Adrenal gland (tissue), 9 donors: ENCODE measurements at regions not wholly inside any gene's neighbourhood (a gene's known extent, or its start where the extent isn't known, plus 50 kb on each side); places are given as distances from the start of the nearest gene placed in this dataset.

Experiments used
- DNase-seq, 7 donors: peaks; one replicate each; pipeline ENCODE4 v3.0.0-alpha.2; 2019 to 2020
- H3K27ac ChIP-seq, 5 donors: fragments of 200-600 bp; sonication (generic) in 4 of 5; 1 replicate in 3 of 5; 2 replicates in 2 of 5; pipeline versions ENCODE4 v1.5.1 to v1.8.0; 2016 to 2020; ENCODE audit warnings: mild to moderate bottlenecking in 1 of 5
- H3K27me3 ChIP-seq: fragments of 200-600 bp; 2 replicates; pipeline ENCODE4 v1.8.0; 2021
- H3K36me3 ChIP-seq, 2 donors: fragments of 200-600 bp; replicated peaks in 1 of 2; 1 replicate in 1 of 2; 2 replicates in 1 of 2; pipeline versions ENCODE4 v1.5.1 to v1.8.0; 2018 to 2022
- H3K4me1 ChIP-seq, 2 donors: fragments of 200-600 bp; replicated peaks in 1 of 2; 1 replicate in 1 of 2; 2 replicates in 1 of 2; pipeline versions ENCODE4 v1.5.1 to v1.8.0; 2018 to 2021
- H3K4me3 ChIP-seq, 4 donors: fragments of 200-600 bp; sonication (generic) in 3 of 4; one replicate each; pipeline ENCODE4 v1.5.1; 2016 to 2018
- H3K9me3 ChIP-seq, 3 donors: fragments of 200-600 bp; sonication (generic) in 1 of 3; replicated peaks in 1 of 3; 1 replicate in 2 of 3; 2 replicates in 1 of 3; pipeline versions ENCODE4 v1.5.1 to v1.8.0; 2016 to 2021
- POLR2A ChIP-seq, 2 donors: fragments of 450-650 bp; IDR thresholded peaks; one replicate each; pipeline ENCODE4 v1.6.1; 2017; ENCODE audit warnings: antibody characterized with exemption in 2 of 2, mild to moderate bottlenecking in 2 of 2, moderate library complexity in 1 of 2
- WGBS, 4 donors: extraction: QIAGEN DNeasy Blood & Tissue Kit in 2 of 4; methylation state at CpG; one replicate each; pipeline versions ENCODE4 v1.1.5 to v1.1.7; 2013 to 2017; 5-methylcytosine and 5-hydroxymethylcytosine counted together
- intact Hi-C, 2 donors: fragments of 100-400 bp; cut with DNase I; formaldehyde crosslinking; loops; one replicate each; pipeline versions ENCODE4 v1.14.1 to v1.15.0; 2022 to 2023
- TF ChIP-seq, protein P1 (sequence below), 6 experiments: fragments of 450-650 bp in 4 of 6; fragments of 200-600 bp in 2 of 6; sonication (generic) in 1 of 6; IDR thresholded peaks; 1 replicate in 5 of 6; 2 replicates in 1 of 6; pipeline versions ENCODE4 v1.5.1 to v1.8.0; 2016 to 2021; ENCODE audit warnings: antibody characterized with exemption in 6 of 6, mild to moderate bottlenecking in 2 of 6, moderate library complexity in 1 of 6
- donor health status: healthy with polysubstance abuse.
- donor health status: Bipolar disorder and iron deficiency.
- donor health status: DM: yes; HTN: yes; CAD: no.
- donor health status: DM: no; HTN: no; CAD: no.
- donor health status: DM: no; HTN: no; CAD: no.

DNA sequence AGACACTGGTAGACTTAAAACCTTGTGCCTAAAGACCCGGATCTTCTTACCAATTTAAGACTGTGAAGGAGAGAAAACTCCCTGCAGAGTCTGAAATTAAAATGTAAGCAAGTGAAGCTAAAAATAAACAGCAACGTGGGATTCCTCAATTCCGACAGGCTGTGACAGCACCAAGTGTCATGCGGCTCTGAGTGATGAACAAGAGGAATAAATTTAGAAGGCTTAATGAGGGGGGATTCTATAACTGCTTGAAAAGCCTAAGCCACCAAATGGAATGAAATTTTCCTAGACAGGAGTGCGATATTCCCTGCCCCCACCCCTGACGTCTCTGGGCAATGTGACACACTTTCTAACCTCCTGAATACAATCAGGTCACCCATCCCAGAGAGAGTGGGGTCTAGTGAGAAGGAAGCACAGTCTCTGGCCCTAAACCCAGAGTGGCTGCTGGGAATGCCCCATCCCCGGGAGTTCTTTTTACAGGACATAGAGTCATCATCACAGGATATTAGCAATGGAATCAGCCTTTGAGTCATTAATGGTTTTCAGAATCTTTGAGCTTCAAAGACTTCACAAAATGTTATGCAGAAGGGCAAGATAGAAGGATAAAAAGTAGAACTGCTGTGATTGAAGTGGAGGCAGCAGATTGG, 114.3 kb downstream of the EDEM1 start:
- no peak overlapping the region for H3K27ac ChIP-seq
- no peaks in the 10 kb centered on the region for H3K4me1 ChIP-seq
- no peaks in the 10 kb centered on the region for H3K9me3 ChIP-seq
- DNase-seq, result no peak
- H3K4me3 ChIP-seq, result no peak overlapping the region
- no peak for TF ChIP-seq POLR2A (IDR thresholded peaks at IDR 0.05)
- TF ChIP-seq, protein P1, sequence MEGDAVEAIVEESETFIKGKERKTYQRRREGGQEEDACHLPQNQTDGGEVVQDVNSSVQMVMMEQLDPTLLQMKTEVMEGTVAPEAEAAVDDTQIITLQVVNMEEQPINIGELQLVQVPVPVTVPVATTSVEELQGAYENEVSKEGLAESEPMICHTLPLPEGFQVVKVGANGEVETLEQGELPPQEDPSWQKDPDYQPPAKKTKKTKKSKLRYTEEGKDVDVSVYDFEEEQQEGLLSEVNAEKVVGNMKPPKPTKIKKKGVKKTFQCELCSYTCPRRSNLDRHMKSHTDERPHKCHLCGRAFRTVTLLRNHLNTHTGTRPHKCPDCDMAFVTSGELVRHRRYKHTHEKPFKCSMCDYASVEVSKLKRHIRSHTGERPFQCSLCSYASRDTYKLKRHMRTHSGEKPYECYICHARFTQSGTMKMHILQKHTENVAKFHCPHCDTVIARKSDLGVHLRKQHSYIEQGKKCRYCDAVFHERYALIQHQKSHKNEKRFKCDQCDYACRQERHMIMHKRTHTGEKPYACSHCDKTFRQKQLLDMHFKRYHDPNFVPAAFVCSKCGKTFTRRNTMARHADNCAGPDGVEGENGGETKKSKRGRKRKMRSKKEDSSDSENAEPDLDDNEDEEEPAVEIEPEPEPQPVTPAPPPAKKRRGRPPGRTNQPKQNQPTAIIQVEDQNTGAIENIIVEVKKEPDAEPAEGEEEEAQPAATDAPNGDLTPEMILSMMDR (IDR thresholded peaks at IDR 0.05), result no peak
- WGBS, 4 donors, result 52 to 66% (median 59%) methylated on average over 7 of the region's 7 CpGs
- intact Hi-C loops, result loop anchor here in 1 of 2 donors (10.0 kb wide), 1 partner anchor 1493 kb away; no protein-coding TSS in a partner anchor
- peaks cover 5% of the 10 kb centered on the region for H3K27me3 ChIP-seq
- H3K36me3 ChIP-seq, result no peaks in the 10 kb centered on the region

DNA sequence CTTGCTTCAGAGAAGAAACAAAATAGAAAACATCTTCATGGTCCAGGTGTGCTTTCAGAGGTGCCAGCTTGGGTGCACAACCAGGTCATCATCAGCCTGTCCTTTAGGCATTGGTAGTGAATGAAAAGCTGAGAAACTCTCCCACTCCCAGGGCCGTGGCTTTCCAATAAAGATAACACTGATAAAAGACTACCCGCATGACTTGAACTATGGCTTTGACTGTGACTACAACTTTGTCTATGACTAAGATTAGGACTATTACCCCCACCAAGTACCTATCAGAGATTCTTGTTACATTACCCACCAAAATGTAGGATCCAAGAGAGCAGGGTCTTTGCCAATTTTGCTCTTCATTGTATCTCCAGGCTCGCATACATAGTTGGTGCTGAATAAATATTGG, 115.2 kb downstream of the EDEM1 start:
- WGBS, 4 donors, result 76 to 82% (median 81%) methylated on average over 3 of the region's 3 CpGs

DNA sequence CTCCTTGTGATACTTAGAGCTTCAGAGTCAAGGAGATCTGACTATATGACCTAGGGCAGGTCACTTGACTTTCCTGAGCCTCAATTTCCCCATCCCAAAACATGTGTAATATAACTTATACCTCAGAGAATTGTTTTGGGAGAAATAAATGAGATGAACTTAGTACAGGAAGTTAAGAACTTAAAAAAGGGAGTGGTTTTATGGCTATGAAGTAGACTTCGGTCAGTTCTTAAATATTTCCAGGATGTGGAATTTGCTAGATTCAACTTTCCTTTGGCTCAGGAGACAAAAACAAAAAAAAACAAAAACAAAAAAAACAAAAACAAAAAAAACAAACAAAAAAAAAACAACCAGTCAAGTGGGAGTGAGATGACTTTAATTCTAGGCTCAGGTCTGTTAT, 116.7 kb downstream of the EDEM1 start:
- intact Hi-C loops, result loop anchor here in 1 of 2 donors (10.0 kb wide), 1 partner anchor 1491 kb away; no protein-coding TSS in a partner anchor
- 72 to 93% (median 79%) methylated on average over 1 of the region's 1 CpG for WGBS, 4 donors
- DNase-seq, result no peak
- no peak overlapping the region for H3K27ac ChIP-seq
- no peaks in the 10 kb centered on the region for H3K4me1 ChIP-seq
- no peaks in the 10 kb centered on the region for H3K9me3 ChIP-seq
- no peak overlapping the region for H3K4me3 ChIP-seq
- H3K36me3 ChIP-seq, result no peaks in the 10 kb centered on the region
- TF ChIP-seq, protein P1 (IDR thresholded peaks at IDR 0.05), result no peak
- no peak for TF ChIP-seq POLR2A (IDR thresholded peaks at IDR 0.05)
- peaks cover 5% of the 10 kb centered on the region for H3K27me3 ChIP-seq

More for the DNA sequence above, 115.2 kb downstream of the EDEM1 start:
- intact Hi-C loops, result loop anchor here in 1 of 2 donors (10.0 kb wide), 1 partner anchor 1492 kb away; no protein-coding TSS in a partner anchor
- H3K27ac ChIP-seq, result no peak overlapping the region
- H3K36me3 ChIP-seq, result no peaks in the 10 kb centered on the region
- H3K4me1 ChIP-seq, result no peaks in the 10 kb centered on the region
- TF ChIP-seq, protein P1 (IDR thresholded peaks at IDR 0.05), result no peak
- no peak for TF ChIP-seq POLR2A (IDR thresholded peaks at IDR 0.05)
- DNase-seq, result no peak
- peaks cover 5% of the 10 kb centered on the region for H3K27me3 ChIP-seq
- H3K4me3 ChIP-seq, result no peak overlapping the region
- no peaks in the 10 kb centered on the region for H3K9me3 ChIP-seq

DNA sequence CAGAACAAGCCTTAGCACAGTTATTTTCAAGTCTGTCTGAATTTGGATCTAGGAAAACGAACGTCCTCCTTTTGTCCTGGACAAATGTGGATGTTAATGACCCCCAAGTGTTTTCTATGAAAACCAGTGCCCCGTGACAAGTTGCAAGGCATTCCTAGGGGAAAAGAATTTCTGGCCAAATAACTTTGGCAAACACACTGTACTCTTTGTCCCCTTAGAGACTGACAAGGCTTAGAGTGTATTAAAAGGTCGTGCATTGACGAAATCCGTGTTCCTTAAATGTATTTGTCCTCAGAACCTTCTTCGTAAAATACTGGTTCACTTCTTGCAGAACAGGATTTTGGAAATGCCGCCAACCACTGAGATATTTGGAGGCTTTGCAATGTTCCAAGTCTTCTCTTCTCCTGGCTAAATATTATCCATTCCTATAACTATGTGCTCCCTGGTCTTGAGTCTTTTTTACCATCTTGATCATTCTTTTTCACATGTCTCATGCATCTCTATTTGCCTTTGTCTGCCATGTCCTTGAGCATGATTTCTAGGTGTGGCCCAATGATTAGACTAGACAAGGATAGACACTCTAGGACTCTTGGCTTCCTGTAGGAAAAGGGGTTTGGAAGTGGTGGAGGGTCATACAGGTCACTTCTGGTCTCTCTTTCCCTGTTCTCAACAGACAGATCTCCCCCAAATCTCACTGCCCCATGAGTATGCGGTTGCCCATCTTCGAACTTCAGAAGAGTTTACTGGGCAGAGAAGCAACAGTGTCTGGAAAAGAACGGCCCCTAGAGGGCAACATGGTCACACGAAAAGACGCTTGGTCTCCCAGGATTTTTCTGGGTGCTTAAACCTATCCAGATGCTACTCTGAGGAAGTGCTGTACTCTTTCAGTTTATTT, 117.5 kb downstream of the EDEM1 start:
- H3K36me3 ChIP-seq, result no peaks in the 10 kb centered on the region
- H3K9me3 ChIP-seq, result no peaks in the 10 kb centered on the region
- WGBS, 4 donors, result 33 to 37% (median 36%) methylated on average over 12 to 13 of the region's 13 CpGs
- intact Hi-C loops, result loop anchor here in 1 of 2 donors (10.0 kb wide), 1 partner anchor 1490 kb away; no protein-coding TSS in a partner anchor
- H3K4me1 ChIP-seq, result no peaks in the 10 kb centered on the region
- no peak overlapping the region for H3K27ac ChIP-seq
- H3K27me3 ChIP-seq, result peaks cover 5% of the 10 kb centered on the region
- no peak overlapping the region for H3K4me3 ChIP-seq
- DNase-seq, result peak; percentile 22 to 73 (median 30)
- no peak for TF ChIP-seq POLR2A (IDR thresholded peaks at IDR 0.05)
- TF ChIP-seq, protein P1 (IDR thresholded peaks at IDR 0.05), result peak; percentile 38 to 66 (median 54)
